LNCaP clone FGC (cell line): ENCODE measurements at regions not wholly inside any gene's neighbourhood (a gene's known extent, or its start where the extent isn't known, plus 50 kb on each side); places are given as distances from the start of the nearest gene placed in this dataset.

Experiments used
- DNase-seq: peaks from one replicate; pipeline ENCODE4 v3.0.0-alpha.2; 2011; ENCODE audit warnings: low read depth
- H3K4me3 ChIP-seq: 2 replicates; pipeline ENCODE4 v1.5.1; 2011; ENCODE audit warnings: mild to moderate bottlenecking, low read depth, low read length, control low read depth
- TF ChIP-seq, protein P1 (sequence below): IDR thresholded peaks from 2 replicates; pipeline ENCODE4 v1.5.1; 2012; ENCODE audit warnings: mild to moderate bottlenecking; ENCODE audit not compliant: control insufficient read depth, insufficient read depth; ENCODE audit errors: extremely low read depth

DNA sequence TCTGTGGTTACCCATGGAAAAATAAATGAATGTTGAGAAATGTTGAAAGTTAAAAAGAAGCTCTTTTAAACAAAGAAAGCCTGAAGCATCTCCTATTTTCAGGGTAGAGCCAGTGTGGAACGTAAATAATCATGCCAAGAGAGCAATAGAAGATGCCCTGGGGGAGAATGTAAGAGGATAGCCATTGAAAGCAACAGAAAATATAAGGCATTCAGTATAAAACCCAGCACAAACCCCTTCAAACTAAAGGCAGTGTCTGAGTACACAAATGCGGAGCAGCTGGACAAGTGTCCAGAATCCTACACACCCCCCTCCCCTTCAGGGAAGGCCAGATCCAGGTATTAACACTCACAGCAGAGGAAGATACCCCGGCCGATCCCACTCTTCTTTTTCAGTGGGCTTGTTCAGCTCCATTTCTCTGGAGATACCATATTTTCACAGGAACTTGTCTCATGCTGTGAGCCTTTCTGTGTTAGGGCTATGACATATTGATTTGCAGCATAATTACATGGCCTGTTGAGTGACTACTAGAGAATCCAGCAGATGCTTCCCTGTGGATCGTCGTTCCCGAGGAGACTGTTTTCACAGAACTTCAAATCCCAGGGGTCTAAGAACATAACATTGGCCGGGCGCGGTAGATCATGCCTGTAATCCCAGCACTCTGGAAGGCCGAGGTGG is 101.2 kb downstream of the PLK2 start:
- no peak overlapping the region for H3K4me3 ChIP-seq
- TF ChIP-seq, protein P1, sequence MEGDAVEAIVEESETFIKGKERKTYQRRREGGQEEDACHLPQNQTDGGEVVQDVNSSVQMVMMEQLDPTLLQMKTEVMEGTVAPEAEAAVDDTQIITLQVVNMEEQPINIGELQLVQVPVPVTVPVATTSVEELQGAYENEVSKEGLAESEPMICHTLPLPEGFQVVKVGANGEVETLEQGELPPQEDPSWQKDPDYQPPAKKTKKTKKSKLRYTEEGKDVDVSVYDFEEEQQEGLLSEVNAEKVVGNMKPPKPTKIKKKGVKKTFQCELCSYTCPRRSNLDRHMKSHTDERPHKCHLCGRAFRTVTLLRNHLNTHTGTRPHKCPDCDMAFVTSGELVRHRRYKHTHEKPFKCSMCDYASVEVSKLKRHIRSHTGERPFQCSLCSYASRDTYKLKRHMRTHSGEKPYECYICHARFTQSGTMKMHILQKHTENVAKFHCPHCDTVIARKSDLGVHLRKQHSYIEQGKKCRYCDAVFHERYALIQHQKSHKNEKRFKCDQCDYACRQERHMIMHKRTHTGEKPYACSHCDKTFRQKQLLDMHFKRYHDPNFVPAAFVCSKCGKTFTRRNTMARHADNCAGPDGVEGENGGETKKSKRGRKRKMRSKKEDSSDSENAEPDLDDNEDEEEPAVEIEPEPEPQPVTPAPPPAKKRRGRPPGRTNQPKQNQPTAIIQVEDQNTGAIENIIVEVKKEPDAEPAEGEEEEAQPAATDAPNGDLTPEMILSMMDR, result no peak
- DNase-seq, result no peak

GRCh38 chr5:58357799-58358500 is 101.9 kb downstream of the PLK2 start:
- DNase-seq, result no peak
- H3K4me3 ChIP-seq, result no peak overlapping the region
- TF ChIP-seq, protein P1, result no peak

- H3K4me3 ChIP-seq, result no peak overlapping the region
- DNase-seq, result no peak
- TF ChIP-seq, protein P1, result no peak
These were observed 102.8 kb downstream of the PLK2 start for GRCh38 chr5:58357121-58357520.

DNA sequence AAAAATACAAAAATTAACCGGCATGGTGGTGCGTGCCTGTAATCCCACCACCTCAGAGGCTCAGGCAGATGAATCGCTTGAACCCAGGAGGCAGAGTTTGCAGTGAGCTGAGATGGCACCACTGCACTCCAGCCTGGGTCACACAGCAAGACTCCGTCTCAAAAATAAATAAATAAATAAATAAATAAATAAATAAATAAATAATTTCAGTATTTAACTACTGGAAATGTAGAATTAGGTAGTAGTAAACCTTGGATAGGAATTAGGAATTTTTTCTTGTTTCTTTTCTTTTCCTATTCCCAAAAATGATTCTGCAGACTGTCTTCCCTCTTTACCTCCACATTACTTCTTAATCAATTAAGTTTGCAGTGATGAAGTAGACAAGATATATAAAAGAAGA is 103.2 kb downstream of the PLK2 start:
- no peak for DNase-seq
- TF ChIP-seq, protein P1, result no peak

DNA sequence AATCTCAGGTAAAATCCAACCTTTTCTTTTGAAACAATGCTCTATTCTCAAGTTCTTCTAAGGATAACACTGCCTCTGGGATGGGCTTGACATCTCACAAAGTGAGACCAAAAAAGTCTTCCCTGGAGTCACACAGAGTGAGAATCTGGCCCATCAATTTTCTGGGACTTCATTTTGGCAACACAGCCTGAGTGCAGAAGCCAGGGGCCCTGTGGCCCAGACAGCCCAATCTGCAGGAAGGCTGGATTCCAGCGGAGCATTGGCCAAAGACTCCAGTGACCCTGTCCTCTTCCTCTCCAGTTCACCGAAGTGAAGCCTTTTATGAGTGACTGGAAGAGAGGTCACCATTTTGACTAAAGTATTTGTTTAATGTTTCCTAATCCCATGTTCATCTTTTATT is 105.1 kb downstream of the PLK2 start:
- DNase-seq, result no peak
- H3K4me3 ChIP-seq, result no peak overlapping the region
- TF ChIP-seq, protein P1, result no peak

More for the DNA sequence above, 103.2 kb downstream of the PLK2 start:
- H3K4me3 ChIP-seq, result no peak overlapping the region

DNA sequence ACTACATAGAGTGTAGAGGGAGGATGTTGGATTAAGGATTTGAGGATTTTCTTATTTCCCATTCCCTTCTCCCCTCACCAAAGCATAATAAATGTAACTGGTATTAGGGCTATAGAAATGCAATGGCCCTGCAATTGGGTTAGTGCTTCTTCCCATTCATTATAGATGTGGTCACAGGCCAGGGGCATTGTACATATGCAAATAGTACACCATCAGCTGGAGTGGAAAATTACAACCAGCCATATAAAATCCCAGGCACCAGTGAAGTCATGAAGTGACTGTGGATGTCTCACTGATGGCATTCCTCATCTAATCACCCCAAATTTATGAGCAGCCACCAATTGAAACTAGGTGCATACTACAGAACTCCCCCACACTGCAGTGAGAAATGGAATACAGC is 105.9 kb downstream of the PLK2 start:
- H3K4me3 ChIP-seq, result no peak overlapping the region
- DNase-seq, result no peak
- TF ChIP-seq, protein P1, result no peak
